ENCODE measurements at regions not wholly inside any gene's neighbourhood (a gene's known extent, or its start where the extent isn't known, plus 50 kb on each side); places are given as distances from the start of the nearest gene placed in this dataset.
"Not testable (repeated sequence)": the region's sequence is repeated elsewhere in the genome, so short reads cannot be mapped to it uniquely, and the experiment has no call there.

DNA sequence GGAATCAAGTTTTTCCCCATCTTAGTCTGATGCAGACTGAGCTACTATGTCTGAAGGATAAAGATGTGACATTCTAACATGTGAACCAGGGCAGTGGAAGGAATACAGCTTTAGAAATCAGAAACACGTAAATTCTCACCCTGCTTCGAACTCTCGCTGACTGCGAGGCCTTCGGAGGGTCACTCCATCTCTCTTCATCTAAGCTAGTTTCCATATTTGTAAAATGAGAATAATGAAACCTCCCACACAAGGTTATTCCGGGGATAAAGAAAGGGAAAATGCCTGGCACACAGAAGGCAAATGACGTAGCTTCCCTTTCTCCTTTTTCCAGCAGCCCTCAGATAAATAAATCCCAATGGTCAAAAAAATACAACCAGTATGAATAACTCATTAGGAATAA is 152.0 kb downstream of the ATP6V0E2 start:
- TF ChIP-seq, protein P1, sequence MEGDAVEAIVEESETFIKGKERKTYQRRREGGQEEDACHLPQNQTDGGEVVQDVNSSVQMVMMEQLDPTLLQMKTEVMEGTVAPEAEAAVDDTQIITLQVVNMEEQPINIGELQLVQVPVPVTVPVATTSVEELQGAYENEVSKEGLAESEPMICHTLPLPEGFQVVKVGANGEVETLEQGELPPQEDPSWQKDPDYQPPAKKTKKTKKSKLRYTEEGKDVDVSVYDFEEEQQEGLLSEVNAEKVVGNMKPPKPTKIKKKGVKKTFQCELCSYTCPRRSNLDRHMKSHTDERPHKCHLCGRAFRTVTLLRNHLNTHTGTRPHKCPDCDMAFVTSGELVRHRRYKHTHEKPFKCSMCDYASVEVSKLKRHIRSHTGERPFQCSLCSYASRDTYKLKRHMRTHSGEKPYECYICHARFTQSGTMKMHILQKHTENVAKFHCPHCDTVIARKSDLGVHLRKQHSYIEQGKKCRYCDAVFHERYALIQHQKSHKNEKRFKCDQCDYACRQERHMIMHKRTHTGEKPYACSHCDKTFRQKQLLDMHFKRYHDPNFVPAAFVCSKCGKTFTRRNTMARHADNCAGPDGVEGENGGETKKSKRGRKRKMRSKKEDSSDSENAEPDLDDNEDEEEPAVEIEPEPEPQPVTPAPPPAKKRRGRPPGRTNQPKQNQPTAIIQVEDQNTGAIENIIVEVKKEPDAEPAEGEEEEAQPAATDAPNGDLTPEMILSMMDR (conservative IDR thresholded peaks at IDR 0.05 in 1 of 2, IDR thresholded peaks at IDR 0.05 in 1 of 2; ENCODE audit: extremely low read depth in 1 of 2, insufficient read depth in 1 of 2, low read depth in 1 of 2, low read length in 2 of 2): not testable (repeated sequence)
- TF ChIP-seq EZH2 (IDR thresholded peaks at IDR 0.05; ENCODE audit: borderline replicate concordance, low read length): not testable (repeated sequence)

Data from mammary epithelial cell (primary cell).